Neural progenitor cell (in vitro differentiated cells): ENCODE measurements at regions not wholly inside any gene's neighbourhood (a gene's known extent, or its start where the extent isn't known, plus 50 kb on each side); places are given as distances from the start of the nearest gene placed in this dataset.

ENCODE experiments used
- CTCF ChIP-seq: fragments of 200-600 bp; sonication (generic); IDR thresholded peaks from 2 replicates; pipeline ENCODE4 v1.5.1; 2017; ENCODE audit warnings: antibody characterized with exemption, mild to moderate bottlenecking
- EZH2 ChIP-seq: fragments of 200-600 bp; sonication (generic); IDR thresholded peaks from 2 replicates; pipeline ENCODE4 v1.6.1; 2017; ENCODE audit warnings: antibody characterized with exemption, mild to moderate bottlenecking, moderate library complexity
- EZH2phosphoT487 ChIP-seq: fragments of 200-600 bp; sonication (generic); IDR thresholded peaks from 2 replicates; pipeline ENCODE4 v1.6.1; 2017; ENCODE audit warnings: antibody characterized with exemption

DNA sequence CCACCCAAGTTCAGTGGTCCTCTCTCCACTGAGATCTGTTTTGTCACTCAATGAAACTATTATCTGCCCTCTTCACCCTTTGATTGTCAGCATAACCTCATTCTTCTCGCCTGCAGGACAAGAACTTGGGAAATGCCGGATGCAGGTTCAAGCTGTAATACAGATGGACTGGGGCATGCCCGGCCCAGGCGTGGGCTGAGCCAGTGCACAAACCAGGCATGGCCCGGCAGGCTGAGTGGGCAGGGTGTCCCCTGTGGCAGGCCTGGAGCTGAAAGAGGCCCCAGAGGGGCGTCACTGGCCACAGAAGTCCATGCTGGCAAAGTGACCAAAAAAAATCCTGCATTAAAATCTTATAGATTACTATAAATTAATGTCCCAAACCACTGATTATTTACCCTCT, 638.9 kb upstream of the EPHA6 start:
- TF ChIP-seq CTCF: no peak
- no peak for TF ChIP-seq EZH2
- TF ChIP-seq EZH2phosphoT487: no peak
